ENCODE measurements at regions not wholly inside any gene's neighbourhood (a gene's known extent, or its start where the extent isn't known, plus 50 kb on each side); places are given as distances from the start of the nearest gene placed in this dataset.
"Not testable (repeated sequence)": the region's sequence is repeated elsewhere in the genome, so short reads cannot be mapped to it uniquely, and the experiment has no call there.

DNA sequence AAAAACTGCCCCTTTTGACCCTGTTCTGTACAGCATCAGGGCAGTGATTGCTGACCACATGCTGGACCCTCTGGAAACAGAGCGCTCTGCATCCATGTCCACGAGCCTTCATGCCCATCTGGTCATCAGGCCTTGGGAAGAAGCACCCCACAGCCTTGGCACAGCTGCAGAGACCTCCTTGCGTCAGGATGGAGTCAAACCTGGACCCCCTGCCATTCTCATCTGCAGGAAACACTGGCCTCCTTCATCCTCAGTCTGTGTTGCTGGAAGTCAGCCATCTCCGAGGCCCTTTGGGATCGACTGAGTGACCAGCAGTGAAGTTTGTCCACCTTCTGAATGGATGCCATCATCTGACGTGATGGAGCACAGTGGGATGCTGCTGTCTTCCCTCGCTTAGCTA, 2138.3 kb upstream of the DEFB115 start:
- Histone ChIP-seq H3K36me3 (no peaks in the 10 kb centered on the region), H3K4me3 (no peak overlapping the region), H3K27me3 (no peaks in the 10 kb centered on the region), H3K27ac (no peak overlapping the region), H3K9me3 (no peaks in the 10 kb centered on the region), H3K4me1 (no peaks in the 10 kb centered on the region)
- 42 to 55% methylated on average over 7 of the region's 7 CpGs for WGBS, 2 donors
- peak in 1 of 6 donors; percentile 61 for DNase-seq
- no peak for ATAC-seq
- intact Hi-C loops (cut with DNase I): no loop called here
- TF ChIP-seq, protein P1, sequence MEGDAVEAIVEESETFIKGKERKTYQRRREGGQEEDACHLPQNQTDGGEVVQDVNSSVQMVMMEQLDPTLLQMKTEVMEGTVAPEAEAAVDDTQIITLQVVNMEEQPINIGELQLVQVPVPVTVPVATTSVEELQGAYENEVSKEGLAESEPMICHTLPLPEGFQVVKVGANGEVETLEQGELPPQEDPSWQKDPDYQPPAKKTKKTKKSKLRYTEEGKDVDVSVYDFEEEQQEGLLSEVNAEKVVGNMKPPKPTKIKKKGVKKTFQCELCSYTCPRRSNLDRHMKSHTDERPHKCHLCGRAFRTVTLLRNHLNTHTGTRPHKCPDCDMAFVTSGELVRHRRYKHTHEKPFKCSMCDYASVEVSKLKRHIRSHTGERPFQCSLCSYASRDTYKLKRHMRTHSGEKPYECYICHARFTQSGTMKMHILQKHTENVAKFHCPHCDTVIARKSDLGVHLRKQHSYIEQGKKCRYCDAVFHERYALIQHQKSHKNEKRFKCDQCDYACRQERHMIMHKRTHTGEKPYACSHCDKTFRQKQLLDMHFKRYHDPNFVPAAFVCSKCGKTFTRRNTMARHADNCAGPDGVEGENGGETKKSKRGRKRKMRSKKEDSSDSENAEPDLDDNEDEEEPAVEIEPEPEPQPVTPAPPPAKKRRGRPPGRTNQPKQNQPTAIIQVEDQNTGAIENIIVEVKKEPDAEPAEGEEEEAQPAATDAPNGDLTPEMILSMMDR (IDR thresholded peaks at IDR 0.05): no peak
- FAIRE-seq: no peak

DNA sequence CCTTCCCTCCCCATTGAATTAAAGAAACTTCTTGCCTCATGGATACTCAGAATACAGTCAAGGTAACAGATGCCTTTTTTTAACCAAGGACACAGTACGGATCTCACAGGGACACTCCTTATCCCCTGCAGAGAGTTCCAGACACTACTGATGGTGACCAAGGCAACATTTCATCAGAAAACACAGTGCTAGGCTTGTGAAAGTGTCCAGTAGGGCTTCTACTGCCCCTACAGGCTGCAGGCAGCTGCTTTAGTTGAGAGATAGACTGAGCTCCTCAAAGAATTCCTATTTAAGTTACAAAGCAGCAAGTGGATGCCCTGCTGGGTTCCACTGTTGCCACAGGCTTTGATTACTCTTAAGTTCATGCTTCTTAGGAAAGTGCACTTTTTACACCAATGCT, 2137.8 kb upstream of the DEFB115 start:
- 37% methylated on average over 1 of the region's 1 CpG for WGBS, 2 donors

DNA sequence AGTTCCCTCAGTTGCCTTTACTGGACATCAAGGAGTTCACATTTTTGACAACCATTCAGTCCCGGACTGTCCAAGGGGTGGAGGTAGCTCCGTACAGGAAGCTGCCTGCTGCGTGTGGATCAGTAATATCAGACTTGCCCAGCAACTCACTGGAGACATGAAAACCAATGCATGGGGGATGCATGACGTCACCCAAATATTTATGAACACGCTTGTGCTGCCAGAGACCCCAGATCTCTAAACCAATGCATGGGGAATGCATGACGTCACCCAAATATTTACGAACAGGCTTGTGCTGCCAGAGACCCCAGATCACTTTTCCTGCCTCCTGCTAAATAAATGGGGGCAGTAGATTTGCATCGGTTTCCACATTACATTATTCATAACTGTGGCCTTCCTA, 2137.4 kb upstream of the DEFB115 start:
- WGBS, 2 donors: 51 to 59% methylated on average over 8 of the region's 8 CpGs
- H3K27ac ChIP-seq, H3K27me3 ChIP-seq, H3K4me3 ChIP-seq, FAIRE-seq, H3K4me1 ChIP-seq, ATAC-seq, DNase-seq, H3K9me3 ChIP-seq, H3K36me3 ChIP-seq: not testable (repeated sequence)
- intact Hi-C loops (cut with DNase I): loop anchor here in 1 of 3 donors (5.0 kb wide), 1 partner anchor 757 kb away; no protein-coding TSS in a partner anchor

More for the DNA sequence above, 2137.8 kb upstream of the DEFB115 start:
- intact Hi-C loops (cut with DNase I): loop anchor here in 1 of 3 donors (5.0 kb wide), 1 partner anchor 758 kb away; no protein-coding TSS in a partner anchor
- H3K27me3 ChIP-seq, FAIRE-seq, H3K9me3 ChIP-seq, H3K4me3 ChIP-seq, H3K36me3 ChIP-seq, ATAC-seq, DNase-seq, H3K27ac ChIP-seq, H3K4me1 ChIP-seq: not testable (repeated sequence)

DNA sequence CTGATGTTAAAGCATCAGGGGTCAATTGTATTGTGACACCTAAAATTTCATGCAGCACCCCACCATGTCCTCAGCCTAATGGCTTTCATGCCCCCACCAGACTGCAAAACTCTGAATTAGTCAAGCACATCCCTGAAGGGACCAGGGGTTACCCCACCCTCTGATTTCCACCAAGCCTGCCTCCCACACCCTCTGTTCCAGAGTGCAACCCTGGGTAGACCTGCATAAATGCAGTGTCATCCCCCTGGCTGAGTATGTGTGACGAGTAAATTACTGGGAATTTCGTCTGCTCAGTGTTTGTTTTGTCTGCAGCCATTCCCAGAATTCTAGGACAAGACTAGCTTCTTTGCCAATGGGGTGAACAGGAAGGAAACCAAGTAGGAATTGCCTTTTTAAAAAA, 2136.9 kb upstream of the DEFB115 start:
- DNase-seq, H3K4me1 ChIP-seq, H3K27ac ChIP-seq, H3K4me3 ChIP-seq, H3K27me3 ChIP-seq, H3K36me3 ChIP-seq, FAIRE-seq, H3K9me3 ChIP-seq: not testable (repeated sequence)
- ATAC-seq: peak in 1 of 4 donors; percentile 34
- WGBS, 2 donors: 9 to 18% methylated on average over 2 of the region's 2 CpGs
- intact Hi-C loops (cut with DNase I): loop anchor here in 1 of 3 donors (5.0 kb wide), 1 partner anchor 757 kb away; no protein-coding TSS in a partner anchor

DNA sequence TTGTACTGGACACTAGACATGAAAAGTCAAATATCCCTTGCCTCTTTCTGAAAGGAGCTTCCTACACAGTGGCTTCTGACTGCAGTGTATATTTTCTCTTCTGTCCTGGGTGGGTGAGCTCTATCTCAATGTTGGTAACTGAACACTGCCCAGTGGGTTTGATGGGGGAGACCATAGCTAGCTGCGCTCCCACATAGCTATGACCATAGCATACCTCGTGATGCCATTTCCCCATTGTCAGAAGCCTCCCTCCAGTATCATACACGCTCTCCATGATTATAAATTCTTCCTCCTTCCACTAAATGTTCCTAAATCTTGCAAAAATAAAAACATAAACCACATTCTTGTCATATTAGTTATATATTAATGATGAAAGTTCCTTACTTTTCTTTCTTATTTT, 2134.7 kb upstream of the DEFB115 start:
- H3K27me3 ChIP-seq, H3K27ac ChIP-seq, FAIRE-seq, H3K4me1 ChIP-seq, H3K9me3 ChIP-seq, H3K36me3 ChIP-seq, H3K4me3 ChIP-seq, DNase-seq: not testable (repeated sequence)
- ATAC-seq: peak in 1 of 4 donors; percentile 38
- WGBS, 2 donors: 32 to 37% methylated on average over 3 of the region's 3 CpGs
- intact Hi-C loops (cut with DNase I): loop anchor here in 1 of 3 donors (5.0 kb wide), 1 partner anchor 755 kb away; no protein-coding TSS in a partner anchor

DNA sequence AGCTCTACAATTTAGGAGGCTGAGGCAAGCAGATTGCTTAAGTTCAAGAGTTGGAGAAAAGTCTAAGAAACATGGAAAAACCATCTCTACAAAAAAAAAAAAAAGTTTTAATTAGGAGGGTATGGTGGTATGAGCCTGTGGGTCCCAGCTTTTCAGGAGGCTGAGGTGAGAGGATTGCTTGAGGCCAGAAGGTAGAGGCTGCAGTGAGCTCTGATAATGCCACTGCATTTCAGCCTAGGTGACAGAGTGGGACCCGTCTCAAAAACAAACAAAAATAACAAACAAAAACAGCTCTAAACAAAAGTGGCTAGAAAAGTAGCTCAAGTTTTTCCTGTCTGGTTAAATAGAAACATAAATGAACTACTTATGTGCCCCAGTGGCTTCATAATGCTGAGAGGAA, 2133.6 kb upstream of the DEFB115 start:
- no peaks in the 10 kb centered on the region for H3K4me1 ChIP-seq
- ATAC-seq: no peak
- FAIRE-seq: no peak
- no peak overlapping the region for H3K4me3 ChIP-seq
- intact Hi-C loops (cut with DNase I): loop anchor here in 1 of 3 donors (5.0 kb wide), 1 partner anchor 753 kb away; no protein-coding TSS in a partner anchor
- no peak overlapping the region for H3K27ac ChIP-seq
- no peaks in the 10 kb centered on the region for H3K36me3 ChIP-seq
- no peaks in the 10 kb centered on the region for H3K27me3 ChIP-seq
- TF ChIP-seq, protein P1 (IDR thresholded peaks at IDR 0.05): no peak
- no peaks in the 10 kb centered on the region for H3K9me3 ChIP-seq
- WGBS, 2 donors: 40 to 41% methylated on average over 1 of the region's 1 CpG
- DNase-seq: no peak

All from pancreas (tissue), 10 donors.